OCI-LY1 (cell line): ENCODE measurements at regions not wholly inside any gene's neighbourhood (a gene's known extent, or its start where the extent isn't known, plus 50 kb on each side); places are given as distances from the start of the nearest gene placed in this dataset.

Experiments
- H2AFZ ChIP-seq: fragments of 200-600 bp; sonication (generic), shearing (Covaris generic); 2 replicates; pipeline ENCODE4 v1.6.0; 2014; ENCODE audit warnings: antibody characterized with exemption, mild to moderate bottlenecking, low read length
- H3F3A ChIP-seq: fragments of 200-600 bp; sonication (generic), shearing (Covaris generic); 2 replicates; pipeline ENCODE4 v1.6.0; 2014; ENCODE audit warnings: mild to moderate bottlenecking, antibody characterized with exemption, low read length, moderate library complexity; ENCODE audit not compliant: insufficient read depth
- H3K27ac ChIP-seq: fragments of 200-600 bp; sonication (generic); 2 replicates; pipeline ENCODE4 v1.5.1; 2014; ENCODE audit warnings: low read length, mixed run types, mild to moderate bottlenecking, low read depth; ENCODE audit not compliant: poor library complexity, severe bottlenecking
- H3K27me3 ChIP-seq: fragments of 200-600 bp; sonication (generic); 2 replicates; pipeline ENCODE4 v1.6.0; 2014; ENCODE audit warnings: antibody characterized with exemption, mild to moderate bottlenecking, low read length, moderate library complexity; ENCODE audit not compliant: insufficient read depth
- H3K36me3 ChIP-seq: fragments of 200-600 bp; sonication (generic); 2 replicates; pipeline ENCODE4 v1.6.1; 2014; ENCODE audit warnings: mild to moderate bottlenecking, antibody characterized with exemption, low read length, moderate library complexity, mixed read lengths; ENCODE audit not compliant: insufficient read depth
- H3K4me1 ChIP-seq: fragments of 200-600 bp; sonication (generic); 2 replicates; pipeline ENCODE4 v1.5.1; 2014; ENCODE audit warnings: mild to moderate bottlenecking, low read length, moderate library complexity; ENCODE audit not compliant: insufficient read depth, severe bottlenecking
- H3K4me2 ChIP-seq: fragments of 200-600 bp; sonication (generic), shearing (Covaris generic); 2 replicates; pipeline ENCODE4 v1.6.1; 2014; ENCODE audit warnings: low read length
- H3K4me3 ChIP-seq: fragments of 200-600 bp; sonication (generic); 2 replicates; pipeline ENCODE4 v1.5.1; 2014; ENCODE audit warnings: low read length, low read depth, mild to moderate bottlenecking, mixed read lengths; ENCODE audit not compliant: poor library complexity, severe bottlenecking
- H3K79me2 ChIP-seq: fragments of 200-600 bp; shearing (Covaris generic); 2 replicates; pipeline ENCODE4 v1.6.1; 2016; ENCODE audit warnings: mixed run types, low read length, mixed read lengths; ENCODE audit not compliant: insufficient read depth
- H3K9ac ChIP-seq: fragments of 200-600 bp; sonication (generic), shearing (Covaris generic); 2 replicates; pipeline ENCODE4 v1.6.1; 2014; ENCODE audit warnings: mild to moderate bottlenecking, low read length, mixed read lengths
- H3K9me2 ChIP-seq: fragments of 200-600 bp; sonication (generic), shearing (Covaris generic); 2 replicates; pipeline ENCODE4 v1.6.1; 2014; ENCODE audit warnings: low read depth, mild to moderate bottlenecking, low read length, mixed read lengths
- H3K9me3 ChIP-seq: fragments of 200-600 bp; shearing (Covaris generic); 2 replicates; pipeline ENCODE4 v1.6.1; 2014; ENCODE audit warnings: low read length, mixed read lengths
- H4K20me1 ChIP-seq: fragments of 200-600 bp; sonication (generic), shearing (Covaris generic); 2 replicates; pipeline ENCODE4 v1.6.0; 2016; ENCODE audit warnings: mild to moderate bottlenecking, low read length; ENCODE audit not compliant: insufficient read depth
- CTCF ChIP-seq: fragments of 200-600 bp; sonication (generic), shearing (Covaris generic); IDR thresholded peaks from 2 replicates; pipeline ENCODE4 v1.5.1; 2017; ENCODE audit warnings: mild to moderate bottlenecking, antibody characterized with exemption, low read length, moderate library complexity, mixed read lengths
- EZH2 ChIP-seq: fragments of 200-600 bp; sonication (generic), shearing (Covaris generic); IDR thresholded peaks from 2 replicates; pipeline ENCODE4 v1.8.0; 2017; ENCODE audit warnings: borderline replicate concordance, mixed run types, mild to moderate bottlenecking, antibody characterized with exemption, low read length, moderate library complexity, mixed read lengths

- H3K79me2 ChIP-seq: no peaks in the 10 kb centered on the region
- H3K27me3 ChIP-seq: no peaks in the 10 kb centered on the region
- no peak overlapping the region for H2AFZ ChIP-seq
- no peaks in the 10 kb centered on the region for H3F3A ChIP-seq
- H3K36me3 ChIP-seq: no peaks in the 10 kb centered on the region
- H3K4me3 ChIP-seq: no peak overlapping the region
- TF ChIP-seq EZH2 (no peak), CTCF (no peak)
- H3K4me1 ChIP-seq: no peaks in the 10 kb centered on the region
- H4K20me1 ChIP-seq: no peaks in the 10 kb centered on the region
- no peak overlapping the region for H3K9ac ChIP-seq
- no peak overlapping the region for H3K4me2 ChIP-seq
- no peaks in the 10 kb centered on the region for H3K9me3 ChIP-seq
- H3K27ac ChIP-seq: no peak overlapping the region
- no peaks in the 10 kb centered on the region for H3K9me2 ChIP-seq
Observed at GRCh38 chr9:3043369-3043768, 199.5 kb upstream of the PUM3 start.

GRCh38 chr9:3040761-3041160, 196.9 kb upstream of the PUM3 start:
- no peaks in the 10 kb centered on the region for H3K9me2 ChIP-seq
- H4K20me1 ChIP-seq: no peaks in the 10 kb centered on the region
- no peak overlapping the region for H3K9ac ChIP-seq
- no peak overlapping the region for H3K4me3 ChIP-seq
- H3K27ac ChIP-seq: no peak overlapping the region
- no peaks in the 10 kb centered on the region for H3F3A ChIP-seq
- H3K36me3 ChIP-seq: no peaks in the 10 kb centered on the region
- no peaks in the 10 kb centered on the region for H3K9me3 ChIP-seq
- no peaks in the 10 kb centered on the region for H3K79me2 ChIP-seq
- no peaks in the 10 kb centered on the region for H3K4me1 ChIP-seq
- no peak overlapping the region for H2AFZ ChIP-seq
- H3K27me3 ChIP-seq: no peaks in the 10 kb centered on the region
- H3K4me2 ChIP-seq: no peak overlapping the region
- TF ChIP-seq EZH2: no peak
- no peak for TF ChIP-seq CTCF

- no peaks in the 10 kb centered on the region for H3K9me3 ChIP-seq
Observed at GRCh38 chr9:3036333-3036700, 192.4 kb upstream of the PUM3 start.

More at GRCh38 chr9:3036333-3036700, 192.4 kb upstream of the PUM3 start:
- H3K9ac ChIP-seq: no peak overlapping the region
- TF ChIP-seq CTCF (no peak), EZH2 (no peak)
- no peak overlapping the region for H3K27ac ChIP-seq
- H3F3A ChIP-seq: no peaks in the 10 kb centered on the region
- H3K27me3 ChIP-seq: no peaks in the 10 kb centered on the region
- H3K4me1 ChIP-seq: no peaks in the 10 kb centered on the region
- H3K4me2 ChIP-seq: no peak overlapping the region
- no peak overlapping the region for H3K4me3 ChIP-seq
- H3K9me2 ChIP-seq: no peaks in the 10 kb centered on the region
- H3K36me3 ChIP-seq: no peaks in the 10 kb centered on the region
- H2AFZ ChIP-seq: no peak overlapping the region
- no peaks in the 10 kb centered on the region for H3K79me2 ChIP-seq
- no peaks in the 10 kb centered on the region for H4K20me1 ChIP-seq
